ENCODE measurements at regions not wholly inside any gene's neighbourhood (a gene's known extent, or its start where the extent isn't known, plus 50 kb on each side); places are given as distances from the start of the nearest gene placed in this dataset.

- TF ChIP-seq SIN3A (IDR thresholded peaks at IDR 0.05; ENCODE audit: borderline replicate concordance, insufficient read depth, low read length), result no peak
- no peak for TF ChIP-seq POLR2AphosphoS5 (IDR thresholded peaks at IDR 0.05; ENCODE audit: low read depth, low read length)
- no peak for TF ChIP-seq TAF1 (IDR thresholded peaks at IDR 0.05; ENCODE audit: borderline replicate concordance, insufficient read depth, low read length)
- TF ChIP-seq REST (IDR thresholded peaks at IDR 0.05; ENCODE audit: insufficient read depth in 1 of 2, low read depth in 2 of 2, low read length in 2 of 2), result no peak
Observed at GRCh38 chr14:104253901-104254353, 115.5 kb downstream of the KIF26A start.
